ENCODE measurements at regions not wholly inside any gene's neighbourhood (a gene's known extent, or its start where the extent isn't known, plus 50 kb on each side); places are given as distances from the start of the nearest gene placed in this dataset.

DNA sequence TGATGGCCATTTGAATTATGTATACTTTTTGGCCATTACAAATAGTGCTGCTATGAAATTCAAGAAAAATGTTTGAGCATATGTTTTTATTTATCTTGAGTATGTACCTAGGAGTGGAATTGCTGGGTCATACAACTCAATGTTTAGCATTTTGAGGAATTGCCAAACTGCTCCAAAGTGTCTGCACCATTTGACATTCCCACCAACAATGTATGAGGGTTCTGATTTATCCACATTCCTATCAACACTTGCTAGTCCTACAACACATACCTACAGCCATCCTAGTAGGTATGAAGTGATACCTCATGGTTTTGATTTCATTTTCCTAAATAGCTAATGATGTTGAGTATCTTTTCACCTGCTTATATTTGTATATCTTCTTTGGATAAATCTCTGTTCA is 165.5 kb downstream of the NOC3L start:
- TF ChIP-seq CTCF (IDR thresholded peaks at IDR 0.05; ENCODE audit: borderline replicate concordance, insufficient read depth, low read depth, low read length), result no peak
- H3K4me3 ChIP-seq (ENCODE audit: low read depth, low read length), result no peak overlapping the region

DNA sequence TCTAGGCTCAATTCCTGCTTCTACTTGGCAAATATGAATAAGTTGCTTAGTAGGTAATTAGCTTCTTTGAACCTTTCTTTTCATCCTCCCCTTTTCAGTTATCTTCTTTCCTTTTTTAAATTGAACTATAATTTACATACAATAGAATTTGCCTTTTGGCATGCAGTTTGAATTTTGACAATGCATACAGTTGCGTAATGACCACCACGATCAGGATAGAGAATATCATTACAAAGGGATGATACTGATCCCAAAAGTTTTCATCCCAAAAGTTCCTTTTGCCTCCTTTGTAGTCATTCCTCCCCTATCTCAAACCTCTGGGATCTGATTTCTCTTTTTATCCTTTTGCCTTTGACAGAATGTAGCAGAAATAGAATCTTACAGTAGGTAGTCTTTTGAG is 164.4 kb downstream of the NOC3L start:
- no peak overlapping the region for H3K4me3 ChIP-seq (ENCODE audit: low read depth, low read length)
- TF ChIP-seq CTCF (IDR thresholded peaks at IDR 0.05; ENCODE audit: borderline replicate concordance, insufficient read depth, low read depth, low read length), result no peak

GRCh38 chr10:94199565-94199964 is 163.2 kb downstream of the NOC3L start:
- TF ChIP-seq CTCF (IDR thresholded peaks at IDR 0.05; ENCODE audit: borderline replicate concordance, insufficient read depth, low read depth, low read length), result no peak
- H3K4me3 ChIP-seq (ENCODE audit: low read depth, low read length), result no peak overlapping the region

DNA sequence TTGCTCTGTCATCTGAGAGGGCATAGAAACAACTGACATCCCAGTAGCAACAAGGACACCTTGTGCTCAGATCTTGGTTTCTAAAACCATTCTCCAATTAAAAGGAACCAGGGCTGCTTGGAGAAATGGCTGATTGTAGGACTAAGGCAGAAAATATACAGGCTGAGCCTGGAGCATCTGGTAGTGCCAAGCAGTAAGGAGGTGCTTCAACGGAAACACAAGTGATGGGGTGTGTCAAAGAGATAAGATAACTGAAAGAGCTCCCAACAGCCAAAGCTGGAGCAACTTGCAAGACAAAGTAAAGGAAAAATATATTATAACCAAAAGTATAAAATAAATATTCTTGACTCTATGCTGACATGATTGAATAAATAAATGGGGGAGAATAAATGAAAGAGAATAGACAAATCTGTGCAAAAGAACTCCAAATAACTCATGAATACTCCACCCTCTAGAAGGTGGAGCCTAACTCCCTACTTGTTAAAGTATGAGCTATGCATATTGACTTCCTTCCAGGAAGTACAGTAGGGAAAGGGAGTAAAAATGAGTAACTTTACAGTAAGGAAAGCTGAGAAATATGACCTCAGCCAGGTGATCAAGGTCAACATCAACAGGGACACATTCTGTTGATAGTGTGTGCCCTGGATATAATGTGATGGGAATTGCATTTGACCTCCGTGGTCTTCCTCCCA is 162.4 kb downstream of the NOC3L start:
- no peak overlapping the region for H3K4me3 ChIP-seq (ENCODE audit: low read depth, low read length)
- TF ChIP-seq CTCF (IDR thresholded peaks at IDR 0.05; ENCODE audit: borderline replicate concordance, insufficient read depth, low read depth, low read length), result no peak

DNA sequence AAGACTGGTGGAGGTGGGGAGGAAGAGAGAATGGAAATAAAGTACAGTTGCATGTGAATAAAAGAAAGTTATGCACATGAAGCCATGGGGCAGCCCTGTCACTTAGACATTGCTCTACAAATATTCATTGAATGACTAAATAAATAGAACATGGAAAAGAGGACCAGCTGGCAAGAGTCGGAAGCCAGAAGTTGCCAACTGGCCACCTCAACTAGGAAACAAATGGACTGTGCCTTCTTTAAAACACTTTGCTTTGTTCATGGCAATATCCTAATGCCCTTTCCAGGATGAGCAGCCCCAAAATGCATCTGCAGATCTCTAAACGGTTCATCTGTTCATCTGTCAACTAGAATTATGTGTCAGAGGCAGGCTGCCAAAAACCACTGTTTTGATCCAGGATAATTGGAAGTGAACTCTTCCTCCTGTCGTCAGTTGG is 157.3 kb downstream of the NOC3L start:
- no peak for TF ChIP-seq CTCF (IDR thresholded peaks at IDR 0.05; ENCODE audit: borderline replicate concordance, insufficient read depth, low read depth, low read length)
- H3K4me3 ChIP-seq (ENCODE audit: low read depth, low read length), result no peak overlapping the region

DNA sequence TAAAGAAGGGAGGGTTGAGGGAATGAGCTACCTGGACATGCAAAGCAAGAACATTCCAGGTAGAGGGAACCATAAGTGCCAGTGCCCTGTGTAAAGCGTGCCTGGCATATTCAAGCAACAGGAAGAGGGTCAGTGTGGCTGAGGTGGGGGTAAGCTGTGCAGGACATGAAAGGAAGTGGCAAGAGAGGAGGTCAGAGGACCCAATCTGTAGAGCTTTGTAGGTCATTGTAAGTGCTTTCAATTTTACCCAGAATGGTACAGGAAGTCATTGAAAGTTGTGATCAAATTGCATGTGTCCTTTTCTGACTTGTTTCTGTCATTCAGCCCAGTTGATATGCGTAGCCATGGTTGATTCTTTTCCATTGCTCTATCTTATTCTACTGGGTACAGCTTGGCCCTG is 156.6 kb downstream of the NOC3L start:
- TF ChIP-seq CTCF (IDR thresholded peaks at IDR 0.05; ENCODE audit: borderline replicate concordance, insufficient read depth, low read depth, low read length), result no peak
- no peak overlapping the region for H3K4me3 ChIP-seq (ENCODE audit: low read depth, low read length)

DNA sequence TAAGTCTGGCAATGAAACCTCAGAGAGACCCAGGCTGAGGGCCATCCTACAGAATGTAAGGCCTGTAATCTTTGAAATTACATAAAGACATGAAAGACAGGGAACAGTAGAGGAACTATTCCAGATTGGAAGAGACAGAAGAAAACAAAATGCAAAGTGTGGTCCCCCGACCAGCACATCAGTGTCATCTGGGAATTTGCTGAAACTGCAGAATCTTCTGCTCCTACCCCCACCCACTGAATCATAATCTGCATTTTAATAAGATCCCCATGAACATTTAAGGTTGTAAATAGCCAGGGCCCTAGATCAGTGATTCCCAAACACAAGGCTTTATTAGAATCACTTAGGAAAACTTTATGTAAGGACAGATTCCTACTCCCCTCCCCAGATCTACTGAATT is 154.4 kb downstream of the NOC3L start:
- no peak for TF ChIP-seq CTCF (IDR thresholded peaks at IDR 0.05; ENCODE audit: borderline replicate concordance, insufficient read depth, low read depth, low read length)
- no peak overlapping the region for H3K4me3 ChIP-seq (ENCODE audit: low read depth, low read length)
